ENCODE measurements at regions not wholly inside any gene's neighbourhood (a gene's known extent, or its start where the extent isn't known, plus 50 kb on each side); places are given as distances from the start of the nearest gene placed in this dataset.

- TF ChIP-seq TAF1 (IDR thresholded peaks at IDR 0.05; ENCODE audit: low read depth, low read length) (no peak), EP300 (IDR thresholded peaks at IDR 0.05; ENCODE audit: borderline replicate concordance in 1 of 2, low read depth in 2 of 2, low read length in 2 of 2) (no peak), CREB1 (IDR thresholded peaks at IDR 0.05) (no peak), SIRT6 (IDR thresholded peaks at IDR 0.05; ENCODE audit: low read length) (no peak), CTCF (IDR thresholded peaks at IDR 0.05; ENCODE audit: control extremely low read depth in 1 of 3, insufficient read depth in 1 of 3, low read depth in 1 of 3, low read length in 3 of 3) (no peak)
These were observed 190.9 kb downstream of the MAFB start for GRCh38 chr20:40497899-40498691.
